ENCODE measurements at regions not wholly inside any gene's neighbourhood (a gene's known extent, or its start where the extent isn't known, plus 50 kb on each side); places are given as distances from the start of the nearest gene placed in this dataset.

DNA sequence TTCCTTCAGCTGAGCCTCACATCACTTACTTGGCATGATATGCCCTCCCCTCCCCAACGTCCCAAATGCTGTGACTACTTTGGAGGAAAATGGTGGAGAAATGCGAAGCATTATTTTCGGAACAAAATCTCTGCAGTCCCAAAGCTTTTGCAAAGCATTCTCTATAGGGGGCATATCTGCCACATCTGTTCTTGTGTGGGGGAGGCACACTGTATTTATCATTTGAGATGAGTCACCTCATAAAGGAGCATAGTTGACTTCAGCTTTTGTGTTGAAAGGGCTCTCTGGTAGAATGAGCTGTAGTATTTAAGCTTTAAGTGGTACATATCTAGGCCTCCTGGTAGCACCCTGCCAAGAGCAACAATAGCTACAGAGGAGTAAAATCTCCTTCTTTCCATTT, 447.5 kb downstream of the ADAMTS20 start:
- no peaks in the 10 kb centered on the region for H3K4me1 Mint-ChIP-seq
- POLR2A ChIA-PET, result no interaction called here
- no peak overlapping the region for H3K27ac Mint-ChIP-seq
- H3K9me3 ChIP-seq (ENCODE audit: low read length), result no peaks in the 10 kb centered on the region
- peaks cover 0 to 9% (median 2%) of the 10 kb centered on the region in 5 donors for H3K9me3 Mint-ChIP-seq
- no peak overlapping the region for H3K4me3 ChIP-seq (ENCODE audit: low read length)
- no peak overlapping the region for H3K27ac ChIP-seq (ENCODE audit: low read depth, low read length)
- no peaks in the 10 kb centered on the region for H3K4me1 ChIP-seq (ENCODE audit: insufficient read depth, low read length)
- no peak for DNase-seq
- H3K27me3 Mint-ChIP-seq, result peaks cover 0 to 2% of the 10 kb centered on the region in 2 donors
- H3K36me3 ChIP-seq (ENCODE audit: insufficient read depth, low read length), result no peaks in the 10 kb centered on the region
- H3K27me3 ChIP-seq (ENCODE audit: insufficient read depth, low read length, poor library complexity, severe bottlenecking), result no peaks in the 10 kb centered on the region
- CTCF ChIA-PET, result no interaction called here
- H3K36me3 Mint-ChIP-seq, result no peaks in the 10 kb centered on the region
- no peak overlapping the region for H3K4me3 Mint-ChIP-seq

GRCh38 chr12:43103866-43104265, 448.1 kb downstream of the ADAMTS20 start:
- H3K9me3 Mint-ChIP-seq, result peaks cover 0 to 9% (median 2%) of the 10 kb centered on the region in 5 donors
- Histone ChIP-seq H3K27me3 (ENCODE audit: insufficient read depth, low read length, poor library complexity, severe bottlenecking) (no peaks in the 10 kb centered on the region), H3K36me3 (ENCODE audit: insufficient read depth, low read length) (no peaks in the 10 kb centered on the region), H3K27ac (ENCODE audit: low read depth, low read length) (no peak overlapping the region), H3K4me3 (ENCODE audit: low read length) (no peak overlapping the region), H3K4me1 (ENCODE audit: insufficient read depth, low read length) (no peaks in the 10 kb centered on the region), H3K9me3 (ENCODE audit: low read length) (no peaks in the 10 kb centered on the region)
- no peak overlapping the region for H3K4me3 Mint-ChIP-seq
- H3K4me1 Mint-ChIP-seq, result no peaks in the 10 kb centered on the region
- no peaks in the 10 kb centered on the region for H3K27me3 Mint-ChIP-seq
- DNase-seq, result no peak
- no peak overlapping the region for H3K27ac Mint-ChIP-seq
- H3K36me3 Mint-ChIP-seq, result no peaks in the 10 kb centered on the region
- ChIA-PET CTCF (no interaction called here), POLR2A (no interaction called here)

DNA sequence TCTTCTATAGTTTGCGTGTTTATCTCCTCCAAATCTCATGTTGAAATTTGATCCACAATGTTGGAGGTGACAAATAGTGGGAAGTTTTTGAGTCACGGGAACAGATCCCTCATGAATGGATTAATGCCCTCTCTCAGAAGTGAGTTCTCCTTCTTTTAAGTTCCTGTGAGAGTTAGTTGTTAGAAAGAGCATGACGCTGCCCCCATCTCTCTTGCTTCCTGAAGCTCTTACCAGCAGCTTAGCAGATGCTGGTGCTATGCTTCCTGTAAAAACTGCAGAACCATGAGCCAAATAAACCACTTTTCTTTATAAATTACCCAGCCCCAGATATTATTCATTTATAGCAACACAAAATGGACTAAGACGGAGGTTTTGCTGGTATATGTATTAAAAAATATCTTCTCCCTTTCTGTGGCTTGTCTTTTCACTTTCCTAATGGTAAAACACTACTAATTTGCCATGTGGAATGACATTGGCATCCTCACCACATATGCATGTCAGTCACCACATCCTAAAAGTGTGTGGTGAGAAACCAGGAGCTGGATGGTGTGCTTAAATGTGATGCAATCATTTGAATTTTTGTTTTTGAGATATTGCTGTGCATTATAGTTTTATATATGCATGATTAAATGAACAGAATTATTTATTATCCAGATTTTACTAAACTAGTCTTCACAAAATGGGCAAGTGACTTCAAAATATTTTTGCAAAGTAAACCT, 449.3 kb downstream of the ADAMTS20 start:
- H3K27ac Mint-ChIP-seq, result no peak overlapping the region
- Histone ChIP-seq H3K27me3 (ENCODE audit: insufficient read depth, low read length, poor library complexity, severe bottlenecking) (no peaks in the 10 kb centered on the region), H3K4me3 (ENCODE audit: low read length) (no peak overlapping the region), H3K9me3 (ENCODE audit: low read length) (no peaks in the 10 kb centered on the region), H3K36me3 (ENCODE audit: insufficient read depth, low read length) (no peaks in the 10 kb centered on the region), H3K4me1 (ENCODE audit: insufficient read depth, low read length) (no peaks in the 10 kb centered on the region), H3K27ac (ENCODE audit: low read depth, low read length) (no peak overlapping the region)
- H3K4me3 Mint-ChIP-seq, result no peak overlapping the region
- no peaks in the 10 kb centered on the region for H3K27me3 Mint-ChIP-seq
- H3K4me1 Mint-ChIP-seq, result no peaks in the 10 kb centered on the region
- no peaks in the 10 kb centered on the region for H3K36me3 Mint-ChIP-seq
- H3K9me3 Mint-ChIP-seq, result peaks cover 0 to 9% (median 2%) of the 10 kb centered on the region in 5 donors
- ChIA-PET POLR2A (no interaction called here), CTCF (no interaction called here)
- no peak for DNase-seq

- Mint-ChIP-seq H3K4me1 (no peaks in the 10 kb centered on the region), H3K27me3 (no peaks in the 10 kb centered on the region), H3K27ac (no peak overlapping the region), H3K36me3 (no peaks in the 10 kb centered on the region), H3K9me3 (peaks cover 0 to 7% (median 2%) of the 10 kb centered on the region in 5 donors), H3K4me3 (no peak overlapping the region)
- H3K9me3 ChIP-seq (ENCODE audit: low read length), result no peaks in the 10 kb centered on the region
- H3K4me1 ChIP-seq (ENCODE audit: insufficient read depth, low read length), result no peaks in the 10 kb centered on the region
- ChIA-PET CTCF (no interaction called here), POLR2A (no interaction called here)
- H3K36me3 ChIP-seq (ENCODE audit: insufficient read depth, low read length), result no peaks in the 10 kb centered on the region
- DNase-seq, result no peak
- H3K27me3 ChIP-seq (ENCODE audit: insufficient read depth, low read length, poor library complexity, severe bottlenecking), result no peaks in the 10 kb centered on the region
- H3K4me3 ChIP-seq (ENCODE audit: low read length), result no peak overlapping the region
- H3K27ac ChIP-seq (ENCODE audit: low read depth, low read length), result no peak overlapping the region
Measured at GRCh38 chr12:43100231-43100630, 451.8 kb downstream of the ADAMTS20 start.

DNA sequence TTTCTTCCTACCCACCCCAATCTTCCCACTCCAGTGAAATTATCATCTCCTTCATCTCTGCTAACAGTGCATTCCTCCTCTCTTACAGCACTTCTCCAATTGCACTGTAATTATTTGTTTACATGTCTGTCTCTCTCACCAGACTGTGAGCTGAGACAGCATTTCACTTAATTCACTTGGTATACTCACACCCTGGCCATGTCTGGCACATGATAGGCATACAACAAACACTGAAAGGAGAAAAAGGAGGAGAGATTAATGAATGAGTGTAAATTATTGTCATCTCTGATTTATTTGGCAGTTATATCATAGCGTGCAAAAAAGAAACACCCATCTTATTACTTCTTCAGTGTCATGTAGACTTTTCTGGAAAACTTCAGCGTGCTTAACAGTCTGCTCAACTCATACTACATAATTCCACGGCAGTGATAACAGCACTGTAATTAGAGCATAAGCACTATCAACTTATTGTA, 452.3 kb downstream of the ADAMTS20 start:
- no peaks in the 10 kb centered on the region for H3K9me3 ChIP-seq (ENCODE audit: low read length)
- no peaks in the 10 kb centered on the region for H3K4me1 ChIP-seq (ENCODE audit: insufficient read depth, low read length)
- POLR2A ChIA-PET, result no interaction called here
- H3K36me3 ChIP-seq (ENCODE audit: insufficient read depth, low read length), result no peaks in the 10 kb centered on the region
- no peak overlapping the region for H3K4me3 ChIP-seq (ENCODE audit: low read length)
- Mint-ChIP-seq H3K36me3 (no peaks in the 10 kb centered on the region), H3K27ac (no peak overlapping the region), H3K4me1 (no peaks in the 10 kb centered on the region), H3K4me3 (no peak overlapping the region), H3K27me3 (no peaks in the 10 kb centered on the region), H3K9me3 (peaks cover 0 to 7% (median 2%) of the 10 kb centered on the region in 5 donors)
- CTCF ChIA-PET, result no interaction called here
- no peak for DNase-seq
- H3K27me3 ChIP-seq (ENCODE audit: insufficient read depth, low read length, poor library complexity, severe bottlenecking), result no peaks in the 10 kb centered on the region
- H3K27ac ChIP-seq (ENCODE audit: low read depth, low read length), result no peak overlapping the region

- CTCF ChIA-PET, result no interaction called here
- POLR2A ChIA-PET, result no interaction called here
- Histone ChIP-seq H3K36me3 (ENCODE audit: insufficient read depth, low read length) (no peaks in the 10 kb centered on the region), H3K4me3 (ENCODE audit: low read length) (no peak overlapping the region), H3K27ac (ENCODE audit: low read depth, low read length) (no peak overlapping the region), H3K27me3 (ENCODE audit: insufficient read depth, low read length, poor library complexity, severe bottlenecking) (no peaks in the 10 kb centered on the region), H3K9me3 (ENCODE audit: low read length) (no peaks in the 10 kb centered on the region), H3K4me1 (ENCODE audit: insufficient read depth, low read length) (no peaks in the 10 kb centered on the region)
- H3K9me3 Mint-ChIP-seq, result peaks cover 0 to 7% (median 2%) of the 10 kb centered on the region in 5 donors
- no peak for DNase-seq
- no peaks in the 10 kb centered on the region for H3K36me3 Mint-ChIP-seq
- no peaks in the 10 kb centered on the region for H3K27me3 Mint-ChIP-seq
- H3K4me1 Mint-ChIP-seq, result no peaks in the 10 kb centered on the region
- H3K27ac Mint-ChIP-seq, result no peak overlapping the region
- no peak overlapping the region for H3K4me3 Mint-ChIP-seq
Measured at GRCh38 chr12:43098766-43099550, 453.0 kb downstream of the ADAMTS20 start.

DNA sequence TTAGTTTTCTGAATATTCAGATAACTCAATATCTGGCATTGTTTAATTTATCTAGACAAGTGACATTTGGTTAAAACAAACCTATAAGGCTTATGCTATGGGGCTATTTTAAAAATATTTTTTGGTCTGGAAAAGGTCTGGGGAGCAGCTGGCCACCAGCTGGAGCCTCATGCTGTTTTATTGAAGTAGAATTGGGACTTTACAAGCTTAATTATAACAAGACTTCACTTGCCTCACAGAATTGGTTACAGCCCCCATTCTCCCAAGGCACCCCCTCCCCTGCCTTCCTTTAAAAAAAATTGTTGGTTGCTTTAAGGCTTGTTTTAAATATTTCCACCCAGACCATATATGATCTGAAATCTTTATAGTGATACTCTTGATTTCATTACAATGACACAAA, 453.9 kb downstream of the ADAMTS20 start:
- Histone ChIP-seq H3K27ac (ENCODE audit: low read depth, low read length) (no peak overlapping the region), H3K27me3 (ENCODE audit: insufficient read depth, low read length, poor library complexity, severe bottlenecking) (no peaks in the 10 kb centered on the region), H3K36me3 (ENCODE audit: insufficient read depth, low read length) (no peaks in the 10 kb centered on the region), H3K4me3 (ENCODE audit: low read length) (no peak overlapping the region), H3K4me1 (ENCODE audit: insufficient read depth, low read length) (no peaks in the 10 kb centered on the region), H3K9me3 (ENCODE audit: low read length) (no peaks in the 10 kb centered on the region)
- H3K4me3 Mint-ChIP-seq, result no peak overlapping the region
- no peak for DNase-seq
- H3K27ac Mint-ChIP-seq, result no peak overlapping the region
- ChIA-PET CTCF (no interaction called here), POLR2A (no interaction called here)
- no peaks in the 10 kb centered on the region for H3K36me3 Mint-ChIP-seq
- H3K4me1 Mint-ChIP-seq, result no peaks in the 10 kb centered on the region
- peaks cover 0 to 7% (median 2%) of the 10 kb centered on the region in 5 donors for H3K9me3 Mint-ChIP-seq
- no peaks in the 10 kb centered on the region for H3K27me3 Mint-ChIP-seq

DNA sequence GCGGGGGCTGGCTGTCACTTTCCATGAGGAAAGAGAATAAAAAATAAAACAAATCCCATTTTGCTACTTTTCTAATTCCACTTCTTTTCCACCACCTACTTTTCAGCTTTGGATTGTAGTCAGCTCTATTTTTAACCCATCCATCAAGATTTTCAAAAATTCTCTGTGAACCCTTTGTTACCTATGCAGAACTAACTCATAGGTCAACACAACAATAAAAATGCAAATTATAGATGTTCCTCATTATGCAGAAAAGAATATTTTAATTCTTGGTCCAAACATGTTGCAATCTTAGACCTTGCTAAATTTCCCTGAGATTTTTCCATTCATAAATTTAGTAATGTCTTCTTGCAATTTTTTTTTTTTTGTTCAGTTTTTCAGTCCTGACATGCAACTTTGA, 454.5 kb downstream of the ADAMTS20 start:
- no peak overlapping the region for H3K27ac ChIP-seq (ENCODE audit: low read depth, low read length)
- no peaks in the 10 kb centered on the region for H3K36me3 Mint-ChIP-seq
- H3K36me3 ChIP-seq (ENCODE audit: insufficient read depth, low read length), result no peaks in the 10 kb centered on the region
- H3K4me3 ChIP-seq (ENCODE audit: low read length), result no peak overlapping the region
- H3K27me3 ChIP-seq (ENCODE audit: insufficient read depth, low read length, poor library complexity, severe bottlenecking), result no peaks in the 10 kb centered on the region
- no peaks in the 10 kb centered on the region for H3K4me1 ChIP-seq (ENCODE audit: insufficient read depth, low read length)
- no peak overlapping the region for H3K4me3 Mint-ChIP-seq
- no peaks in the 10 kb centered on the region for H3K4me1 Mint-ChIP-seq
- CTCF ChIA-PET, result no interaction called here
- no peaks in the 10 kb centered on the region for H3K9me3 ChIP-seq (ENCODE audit: low read length)
- H3K27ac Mint-ChIP-seq, result no peak overlapping the region
- DNase-seq, result no peak
- peaks cover 0 to 9% (median 5%) of the 10 kb centered on the region in 5 donors for H3K9me3 Mint-ChIP-seq
- POLR2A ChIA-PET, result no interaction called here
- H3K27me3 Mint-ChIP-seq, result no peaks in the 10 kb centered on the region
